SKM-1 treated with dmso at 0.1 percent for 144 hours (cell line): ENCODE measurements at regions not wholly inside any gene's neighbourhood (a gene's known extent, or its start where the extent isn't known, plus 50 kb on each side); places are given as distances from the start of the nearest gene placed in this dataset.

Experiments used
- DNase-seq: peaks from one replicate; lab custom pipeline; 2025; ENCODE audit not compliant: unreplicated experiment; lab: John Stamatoyannopoulos, UW

DNA sequence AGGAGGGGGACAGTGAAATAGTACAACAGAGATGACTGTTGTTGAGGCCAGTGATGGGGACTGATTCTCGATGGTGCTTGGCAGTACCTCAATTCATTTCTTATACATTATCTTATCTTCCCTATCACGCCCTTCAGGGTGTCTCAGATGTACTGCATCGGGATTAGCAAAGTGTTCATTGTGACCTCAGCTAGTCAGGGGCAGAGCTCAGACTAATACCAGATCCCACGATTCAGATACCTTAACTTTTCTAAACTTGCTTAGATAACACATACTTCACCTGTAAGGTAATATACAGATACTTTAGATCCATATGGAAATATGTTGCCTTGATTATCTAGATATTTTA, 720.6 kb downstream of the EFNB2 start:
- no peak for DNase-seq

DNA sequence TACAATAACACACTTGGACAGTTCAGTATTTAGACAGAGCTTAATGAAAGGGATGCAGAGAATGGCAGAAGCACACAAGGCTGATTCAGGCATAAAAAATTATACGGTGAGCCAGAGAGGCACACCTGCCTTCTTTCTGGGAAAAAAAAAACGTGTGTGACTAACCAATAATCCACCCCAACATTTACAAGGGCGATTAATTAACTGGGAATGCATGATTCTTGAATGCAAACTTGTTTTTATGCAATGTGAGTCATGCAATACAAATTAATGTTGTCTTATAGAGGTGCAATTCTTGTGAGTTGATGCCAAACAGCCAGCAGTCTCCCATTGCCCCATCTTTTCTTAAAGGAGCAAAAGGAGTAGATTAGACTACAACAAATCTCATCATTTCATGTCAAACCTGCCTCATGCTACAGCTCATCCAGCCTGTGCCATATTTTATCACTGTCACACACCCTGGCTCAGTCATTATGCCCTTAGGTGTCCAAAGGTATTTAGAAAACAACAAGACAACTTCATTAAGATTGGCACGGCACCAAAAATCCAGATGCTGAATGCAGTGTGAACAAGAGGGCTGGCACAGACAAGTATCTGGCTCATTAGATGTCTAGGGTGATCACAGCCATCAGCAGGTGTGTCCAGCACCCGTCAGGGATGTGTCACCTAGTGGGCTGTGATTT, 721.1 kb downstream of the EFNB2 start:
- DNase-seq, result no peak

DNA sequence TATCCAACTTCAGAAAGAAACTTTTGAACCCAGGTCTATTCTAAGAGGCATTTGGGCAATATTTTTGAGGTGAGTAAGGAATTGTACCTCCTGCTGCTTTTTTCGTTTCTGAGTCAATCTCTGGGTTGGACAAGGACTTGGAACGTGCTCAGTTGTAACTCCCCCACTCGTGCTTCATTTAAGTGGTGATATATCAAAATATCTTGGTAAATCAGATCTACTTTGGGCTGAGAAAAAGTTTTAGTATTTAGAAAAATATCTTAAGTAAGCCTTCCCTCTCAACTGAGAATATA, 728.9 kb downstream of the EFNB2 start:
- DNase-seq, result no peak

DNA sequence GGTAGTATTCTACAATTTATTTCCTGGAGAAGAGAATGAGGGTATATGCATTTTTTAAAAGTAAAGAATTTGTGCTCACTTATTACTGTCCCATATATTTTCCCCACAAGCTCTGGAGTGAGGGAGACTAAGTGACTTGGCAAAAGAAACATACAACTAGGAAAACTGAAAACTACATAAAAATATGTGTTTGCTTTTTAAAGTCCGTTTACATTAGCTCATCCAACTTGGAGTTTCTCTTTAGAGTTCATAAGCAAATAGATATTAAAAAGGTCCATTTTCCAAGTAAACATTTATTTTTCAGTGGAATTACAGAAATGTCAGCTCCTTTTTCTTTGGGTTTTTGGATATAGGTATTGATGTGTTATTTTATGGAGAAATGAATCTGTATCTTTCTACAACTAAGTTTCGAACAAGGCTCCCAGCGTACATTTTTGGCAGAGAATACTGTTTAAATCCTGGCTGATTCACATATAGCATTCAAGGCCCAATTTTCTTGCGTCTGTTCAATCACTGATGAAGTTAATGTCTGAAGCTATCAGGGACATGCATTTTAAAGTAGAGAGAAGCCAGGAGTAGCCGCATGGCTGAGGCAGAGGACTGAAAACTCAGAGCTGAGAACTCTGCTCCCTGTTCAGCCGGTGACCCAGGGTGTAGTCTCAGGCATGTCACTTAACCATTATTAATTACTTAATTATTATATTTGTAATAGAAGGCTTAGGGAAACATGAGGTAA, 729.4 kb downstream of the EFNB2 start:
- DNase-seq, result no peak

DNA sequence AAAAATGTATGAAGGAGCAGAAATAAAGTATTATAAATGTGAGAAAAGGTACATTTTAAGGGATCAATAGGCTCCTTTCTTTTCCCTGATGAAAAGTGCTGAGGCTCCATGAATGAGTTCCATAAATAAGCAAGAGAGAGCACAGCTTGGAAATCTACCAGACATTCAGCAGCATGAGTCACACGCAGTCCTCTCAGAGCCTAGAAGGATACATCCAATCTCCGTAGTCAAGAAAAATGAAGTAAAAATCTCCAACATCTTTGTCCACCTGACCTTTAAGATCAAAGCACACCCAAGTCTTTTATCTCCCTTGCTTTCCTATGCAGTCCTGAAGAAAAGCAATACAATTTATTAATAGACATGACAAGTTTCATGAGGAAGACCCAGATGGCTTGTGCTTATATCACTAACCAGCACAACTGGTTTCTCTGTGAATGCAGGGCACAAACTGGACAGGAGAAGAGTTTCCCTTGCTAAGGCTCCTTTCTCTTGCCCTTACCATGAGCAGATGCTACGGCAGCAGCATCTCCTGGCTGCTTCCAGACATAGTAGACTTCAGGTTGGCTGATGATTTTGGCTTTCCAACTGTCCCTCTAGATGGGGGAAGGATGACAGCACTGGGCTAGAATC, 730.8 kb downstream of the EFNB2 start:
- DNase-seq, result no peak

DNA sequence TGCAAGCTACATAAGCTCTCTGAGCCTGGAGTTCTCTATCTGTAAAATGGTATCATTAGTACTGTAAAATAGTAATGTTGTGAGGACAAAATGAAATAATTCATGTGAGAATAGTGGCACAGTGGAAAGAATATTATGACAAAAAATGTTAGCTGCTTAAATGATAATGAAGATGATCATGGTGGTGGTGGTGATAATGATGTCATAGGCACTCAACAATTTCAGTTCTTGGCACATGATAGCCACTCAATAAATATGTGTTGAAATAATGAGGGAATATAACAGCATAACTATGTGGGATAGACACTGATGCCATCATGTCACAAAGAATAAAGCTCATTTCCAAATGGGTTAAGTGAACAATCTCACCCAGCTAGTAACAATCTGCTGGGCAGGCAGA, 736.3 kb downstream of the EFNB2 start:
- DNase-seq, result no peak

DNA sequence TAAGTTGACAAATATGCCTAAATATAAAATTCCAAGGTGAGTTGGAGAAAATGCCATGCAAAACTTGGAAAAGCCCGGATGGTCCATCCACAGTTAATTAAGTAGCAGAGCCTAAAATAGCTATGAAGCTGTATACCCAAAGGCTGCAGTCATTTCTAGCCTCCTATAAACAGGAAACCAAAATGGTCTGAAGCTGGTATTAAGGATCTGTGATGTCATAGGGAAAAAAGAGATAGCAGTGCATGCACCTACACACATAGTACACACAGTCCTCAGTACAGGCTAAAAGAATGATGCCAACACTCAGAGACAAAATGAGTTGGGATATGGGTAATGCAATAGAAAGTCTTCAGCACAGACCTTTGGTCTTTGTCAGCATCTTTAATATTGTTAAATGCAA, 736.9 kb downstream of the EFNB2 start:
- DNase-seq, result no peak

DNA sequence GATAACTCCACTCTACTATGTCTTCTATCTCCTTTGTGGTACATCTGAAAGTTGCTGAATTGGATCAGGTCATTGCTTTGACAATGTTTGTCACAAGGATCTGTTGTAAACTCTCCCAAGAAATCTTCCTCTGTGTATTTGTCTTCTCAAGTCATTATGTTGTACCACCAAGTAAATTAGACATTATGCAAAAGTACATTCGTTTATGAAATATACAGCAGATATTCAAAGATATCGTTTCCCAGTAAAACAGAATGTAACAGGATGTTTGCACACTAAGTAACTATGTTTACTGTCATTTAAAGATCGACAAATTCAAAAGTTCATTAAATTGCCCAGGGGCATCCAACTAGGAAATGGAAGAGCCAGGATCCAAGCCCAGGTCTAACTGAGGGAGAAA, 739.4 kb downstream of the EFNB2 start:
- DNase-seq, result no peak

DNA sequence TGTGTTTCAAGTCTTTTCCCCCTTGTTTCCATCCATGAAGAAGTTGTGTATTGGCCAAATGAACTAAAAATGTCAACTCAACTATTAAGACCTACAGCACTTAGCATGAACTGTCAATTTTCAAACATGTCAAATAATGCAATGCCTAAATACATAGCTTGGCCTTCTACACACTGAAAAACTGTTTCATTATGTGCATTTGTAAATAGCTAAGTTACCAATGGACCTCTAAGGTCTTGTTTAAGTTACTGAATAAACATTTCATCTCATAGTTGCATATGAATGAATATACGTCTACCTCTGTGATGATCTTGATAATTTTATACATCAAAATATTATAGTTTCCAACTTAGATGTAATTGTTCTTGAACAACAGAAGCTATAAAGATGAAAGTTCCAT, 744.5 kb downstream of the EFNB2 start:
- DNase-seq, result no peak

DNA sequence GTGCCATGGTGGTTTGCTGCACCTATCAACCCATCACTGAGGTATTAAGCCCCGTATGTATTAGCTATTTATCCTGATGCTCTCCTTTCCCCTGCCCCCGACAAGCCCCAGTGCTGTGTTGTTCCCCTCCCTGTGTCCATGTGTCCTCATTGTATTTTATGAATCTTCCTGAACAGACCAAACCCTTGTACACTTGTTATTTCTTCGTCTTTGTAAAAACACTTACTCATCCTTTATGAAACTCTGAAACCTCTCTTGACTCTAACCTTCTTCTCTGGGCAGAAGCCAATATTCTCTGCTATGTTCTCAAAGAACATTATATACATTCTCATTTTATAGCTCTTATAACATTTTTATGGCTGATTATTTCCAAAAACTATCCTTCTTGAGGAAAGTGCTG, 746.9 kb downstream of the EFNB2 start:
- no peak for DNase-seq

DNA sequence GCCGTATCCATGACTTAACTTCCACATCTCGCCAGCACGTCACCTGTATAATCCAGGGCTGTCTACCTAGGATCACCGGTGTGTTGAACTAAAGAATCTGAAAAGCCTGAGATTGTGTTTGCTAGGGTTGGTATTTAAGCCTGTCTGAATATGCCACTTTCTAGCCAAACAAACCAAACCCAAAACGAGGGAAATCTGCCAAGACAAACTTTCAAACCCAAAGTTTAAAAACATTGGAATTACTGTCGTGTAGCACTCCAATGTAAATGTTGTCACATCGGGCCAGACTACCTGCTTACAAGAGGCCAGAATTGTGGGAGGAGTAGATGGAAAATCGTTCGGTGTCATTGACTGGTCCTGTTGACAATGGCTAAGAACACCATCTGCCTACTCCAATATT, 747.8 kb downstream of the EFNB2 start:
- DNase-seq, result no peak

DNA sequence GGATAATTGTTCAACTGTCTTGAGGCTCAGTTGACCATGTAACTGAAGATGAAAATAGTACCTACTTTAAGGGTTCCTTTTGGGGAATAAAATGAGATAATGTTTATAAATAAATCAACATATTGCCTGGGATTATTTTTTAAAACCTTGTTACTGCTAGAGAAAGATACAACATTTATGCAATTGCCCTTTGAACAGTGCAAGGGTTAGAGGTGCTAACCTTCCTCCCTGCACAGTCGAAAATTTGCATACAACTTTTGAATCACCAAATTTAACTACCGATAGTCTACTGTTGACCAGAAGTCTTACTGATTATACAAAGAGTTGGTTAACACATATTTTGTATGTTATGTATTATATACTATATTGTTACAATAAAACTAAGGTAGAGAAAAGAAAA, 750.0 kb downstream of the EFNB2 start:
- DNase-seq, result no peak

DNA sequence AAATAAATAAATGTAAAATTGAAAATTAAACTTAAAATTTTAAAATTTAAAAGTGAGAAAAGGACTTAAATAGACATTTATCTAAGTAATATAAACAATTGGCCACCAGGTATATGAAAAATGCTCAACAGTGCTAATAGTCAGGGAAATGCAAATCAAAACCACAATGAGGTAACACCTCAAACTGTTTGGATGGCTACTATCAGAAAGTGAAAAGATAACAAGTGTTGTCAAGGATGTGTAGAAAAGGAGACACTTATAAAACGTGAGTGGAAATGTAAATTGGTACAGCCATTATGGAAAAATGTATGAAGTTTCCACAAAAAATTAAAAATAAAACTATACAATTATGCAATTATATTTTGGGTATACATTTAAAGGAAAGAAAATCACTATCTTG, 752.2 kb downstream of the EFNB2 start:
- DNase-seq, result no peak

DNA sequence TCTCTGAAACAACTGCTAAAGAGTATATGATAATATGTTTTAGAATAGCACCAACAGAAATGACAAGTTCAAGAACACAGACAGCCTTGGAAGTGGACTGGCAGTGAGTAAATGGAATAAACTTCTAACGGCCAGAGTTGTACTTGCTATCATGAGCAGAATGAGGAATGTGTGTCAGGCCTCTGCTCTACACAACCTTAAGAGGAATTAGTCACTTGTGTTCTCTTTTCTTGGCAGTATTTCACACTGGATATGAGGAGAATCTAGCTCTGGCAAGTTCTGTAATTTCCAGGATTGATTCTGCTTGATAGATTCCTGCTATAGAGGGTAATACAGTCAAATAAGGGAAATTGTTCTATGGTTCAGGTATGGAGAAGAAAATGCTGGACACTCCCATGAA, 757.3 kb downstream of the EFNB2 start:
- no peak for DNase-seq

DNA sequence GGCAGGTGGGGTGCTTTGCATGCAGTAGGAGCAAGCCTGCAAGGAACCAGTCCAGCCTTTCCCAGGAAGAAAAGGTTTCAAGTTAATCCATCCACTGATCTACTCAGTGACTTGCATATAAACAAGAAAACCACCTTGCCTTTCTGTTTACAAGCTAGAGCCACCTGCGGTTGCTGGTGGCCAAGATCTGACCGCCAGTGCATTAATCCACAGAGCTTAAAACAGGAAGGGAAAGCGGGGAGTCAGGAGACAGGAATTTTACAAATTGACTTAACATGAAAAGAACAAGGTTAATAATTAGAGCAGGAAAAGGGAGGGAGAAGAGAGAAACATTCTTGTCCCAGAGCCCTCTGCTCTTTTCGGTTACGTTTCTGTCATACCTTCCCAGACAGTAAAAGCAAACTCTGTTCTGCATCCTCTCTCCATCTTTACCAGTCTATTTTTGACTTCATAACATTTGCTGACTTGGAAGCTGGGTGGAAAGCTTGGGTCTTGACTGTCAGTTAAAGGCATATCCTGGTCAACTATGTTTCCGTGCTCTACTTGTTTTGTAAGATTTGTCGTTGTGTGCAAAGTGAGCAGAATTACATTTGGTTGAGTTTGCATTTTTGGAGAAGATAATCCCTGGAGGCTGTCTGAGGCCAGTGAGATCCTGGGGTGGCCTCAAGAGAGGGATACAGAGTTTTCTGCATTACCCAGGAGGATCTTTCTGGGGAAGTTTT, 760.6 kb downstream of the EFNB2 start:
- no peak for DNase-seq

DNA sequence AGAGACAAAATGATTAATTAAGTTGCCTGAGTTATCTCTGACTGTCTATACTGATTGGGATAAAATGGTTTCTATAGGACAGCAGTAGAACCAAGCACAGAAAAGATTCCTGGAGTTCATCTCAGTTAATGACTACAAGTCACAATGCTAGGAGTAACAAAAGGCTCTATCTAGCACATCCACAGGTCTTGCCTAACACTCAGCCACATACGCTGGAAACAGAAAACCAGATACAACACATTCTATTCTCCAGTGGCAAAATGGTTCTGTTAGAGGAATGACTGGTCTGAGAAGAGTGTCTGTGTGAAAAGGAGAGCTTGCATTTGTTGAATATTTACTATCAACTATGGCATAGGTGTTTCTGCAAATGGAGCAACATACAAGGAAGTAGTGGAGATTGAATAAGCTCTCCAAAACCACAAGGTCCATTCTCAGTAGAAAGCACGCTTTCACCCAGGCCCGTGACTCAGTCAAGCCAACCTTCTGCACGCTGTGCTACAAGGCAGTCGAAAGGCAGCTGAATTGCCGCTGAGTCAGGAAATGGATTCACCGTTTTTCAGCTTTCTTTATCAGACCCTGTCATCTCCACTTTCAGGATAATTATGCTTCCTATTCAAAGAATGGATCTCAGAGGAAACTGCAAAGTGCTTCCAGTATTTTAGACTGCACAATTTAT, 761.5 kb downstream of the EFNB2 start:
- DNase-seq, result no peak

DNA sequence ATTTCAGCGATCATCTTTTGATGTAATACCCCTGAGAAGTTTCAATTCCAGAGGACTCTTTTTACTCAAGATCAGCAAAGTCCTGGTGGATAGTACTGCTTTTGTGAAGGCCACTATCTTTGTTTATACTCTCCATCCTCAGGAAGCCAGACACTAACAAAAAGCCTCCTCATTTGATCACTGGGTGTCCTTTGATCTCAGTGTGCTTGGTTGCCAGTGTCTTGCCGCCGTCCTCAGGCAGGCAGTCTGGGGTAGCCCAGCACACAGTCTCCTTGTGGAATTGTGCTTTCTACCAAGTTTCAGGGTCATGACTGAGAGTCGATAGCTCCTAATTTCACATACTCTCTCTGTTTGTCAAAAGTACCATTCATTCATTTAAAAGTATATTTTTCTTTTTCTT, 762.2 kb downstream of the EFNB2 start:
- DNase-seq, result no peak

DNA sequence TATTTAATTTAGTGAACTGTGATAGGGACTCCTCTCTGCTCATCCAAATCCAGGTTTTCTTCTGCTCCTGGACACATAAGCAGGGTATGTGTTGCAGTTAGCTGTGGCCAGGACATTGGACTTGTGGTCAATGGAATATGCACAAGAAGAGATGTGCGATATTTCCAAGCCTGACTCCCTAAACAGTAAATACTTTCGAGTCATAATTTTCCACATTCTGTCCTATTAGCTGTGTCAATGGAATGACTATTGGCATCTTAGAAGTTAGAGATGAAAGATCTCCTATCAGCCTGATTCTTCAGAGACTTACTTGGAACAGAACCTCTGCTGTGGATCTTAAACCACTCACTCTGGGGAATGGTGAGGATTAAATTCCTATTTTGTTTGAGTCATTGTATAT, 771.0 kb downstream of the EFNB2 start:
- no peak for DNase-seq

DNA sequence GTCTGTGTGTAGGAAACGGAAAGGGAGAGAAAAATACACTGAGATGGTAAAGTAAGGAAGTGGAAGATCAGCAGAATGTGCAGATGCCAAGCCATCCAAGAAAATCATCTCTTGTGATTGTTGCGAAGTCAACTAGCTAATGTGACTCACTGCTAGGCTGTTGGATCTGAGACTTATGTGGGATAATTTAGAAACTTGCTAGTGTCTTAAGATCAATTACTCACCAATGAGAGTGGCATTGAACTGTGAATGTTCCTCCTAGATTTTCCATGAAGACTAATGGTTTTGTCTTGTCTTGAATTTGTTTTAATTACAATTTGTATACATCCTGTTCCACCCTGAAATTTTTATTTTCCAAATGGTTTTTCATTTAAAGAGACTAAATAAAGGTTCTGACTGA, 771.6 kb downstream of the EFNB2 start:
- DNase-seq, result no peak

DNA sequence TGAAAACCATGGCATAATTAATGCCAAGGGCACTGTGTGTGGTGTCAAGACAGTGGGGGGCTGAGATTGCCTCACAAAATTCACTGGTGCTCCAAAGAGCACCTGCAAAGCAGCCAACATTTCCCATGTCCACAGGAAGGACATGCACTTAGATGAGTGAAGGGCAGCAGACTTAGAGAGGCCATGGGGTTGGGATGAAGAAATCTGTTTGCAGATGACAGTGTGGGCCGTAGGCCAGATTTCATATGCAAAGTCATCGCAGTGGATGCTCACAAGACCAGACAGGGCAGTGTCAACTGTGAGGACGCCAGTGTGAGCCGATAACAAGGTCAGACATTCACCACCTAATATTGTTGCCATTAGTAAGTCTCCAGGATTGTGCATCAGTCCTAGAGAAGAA, 773.4 kb downstream of the EFNB2 start:
- DNase-seq, result no peak
